Transverse colon (tissue), 4 donors: ENCODE measurements at regions not wholly inside any gene's neighbourhood (a gene's known extent, or its start where the extent isn't known, plus 50 kb on each side); places are given as distances from the start of the nearest gene placed in this dataset.

ENCODE experiments used
- CTCF ChIP-seq, 5 experiments: fragments of 200-600 bp in 3 of 5; fragments of 450-650 bp in 2 of 5; sonication (generic) in 3 of 5; IDR thresholded peaks; 1 replicate in 2 of 5; 2 replicates in 3 of 5; pipeline ENCODE4 v1.5.1; 2016 to 2017; ENCODE audit warnings: antibody characterized with exemption in 5 of 5, inconsistent platforms in 3 of 5, mild to moderate bottlenecking in 2 of 5, moderate library complexity in 1 of 5
- POLR2A ChIP-seq: fragments of 450-650 bp; IDR thresholded peaks from one replicate; pipeline ENCODE4 v1.6.1; 2016; ENCODE audit warnings: antibody characterized with exemption, mild to moderate bottlenecking, moderate library complexity
- POLR2AphosphoS5 ChIP-seq, 3 donors: sonication (generic); formaldehyde crosslinking; IDR thresholded peaks; one replicate each; pipeline ENCODE4 v1.6.1; 2016; ENCODE audit warnings: antibody characterized with exemption in 3 of 3

GRCh38 chr7:47672977-47673381, 91.1 kb upstream of the TNS3 start:
- TF ChIP-seq CTCF (IDR thresholded peaks at IDR 0.05) (no peak), POLR2A (no peak), POLR2AphosphoS5 (IDR thresholded peaks at IDR 0.05) (no peak)
